ENCODE measurements at regions not wholly inside any gene's neighbourhood (a gene's known extent, or its start where the extent isn't known, plus 50 kb on each side); places are given as distances from the start of the nearest gene placed in this dataset.

DNA sequence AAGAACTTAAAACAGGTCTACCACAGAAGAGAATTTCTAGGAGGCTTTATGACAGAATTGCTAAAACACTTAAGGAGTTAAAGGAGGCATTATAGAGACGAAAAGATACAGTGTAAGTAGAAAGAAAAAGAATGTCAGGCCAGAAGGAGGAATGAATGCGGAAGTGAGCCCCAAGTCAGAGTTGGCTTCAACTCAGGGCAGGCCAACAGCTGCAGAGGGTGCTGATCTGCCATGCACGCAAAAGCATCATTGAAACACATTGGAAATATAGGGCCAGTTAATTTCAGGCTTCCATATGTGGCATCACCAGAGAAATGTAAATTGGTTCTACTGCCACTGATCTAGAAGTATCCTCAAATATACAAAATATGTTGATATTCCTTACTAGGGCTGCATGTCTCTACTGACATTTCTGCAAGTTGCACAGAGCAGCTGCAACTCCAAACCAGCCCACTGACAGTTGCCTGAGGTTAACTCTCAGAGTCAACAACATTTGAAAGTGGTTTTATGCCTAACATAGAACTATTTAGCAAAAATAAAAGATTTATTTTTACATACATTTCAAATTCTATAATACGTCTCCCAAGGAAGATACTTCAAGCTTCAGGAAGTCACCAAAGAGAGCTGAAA is 324.1 kb downstream of the C11orf87 start:
- TF ChIP-seq, protein P1, sequence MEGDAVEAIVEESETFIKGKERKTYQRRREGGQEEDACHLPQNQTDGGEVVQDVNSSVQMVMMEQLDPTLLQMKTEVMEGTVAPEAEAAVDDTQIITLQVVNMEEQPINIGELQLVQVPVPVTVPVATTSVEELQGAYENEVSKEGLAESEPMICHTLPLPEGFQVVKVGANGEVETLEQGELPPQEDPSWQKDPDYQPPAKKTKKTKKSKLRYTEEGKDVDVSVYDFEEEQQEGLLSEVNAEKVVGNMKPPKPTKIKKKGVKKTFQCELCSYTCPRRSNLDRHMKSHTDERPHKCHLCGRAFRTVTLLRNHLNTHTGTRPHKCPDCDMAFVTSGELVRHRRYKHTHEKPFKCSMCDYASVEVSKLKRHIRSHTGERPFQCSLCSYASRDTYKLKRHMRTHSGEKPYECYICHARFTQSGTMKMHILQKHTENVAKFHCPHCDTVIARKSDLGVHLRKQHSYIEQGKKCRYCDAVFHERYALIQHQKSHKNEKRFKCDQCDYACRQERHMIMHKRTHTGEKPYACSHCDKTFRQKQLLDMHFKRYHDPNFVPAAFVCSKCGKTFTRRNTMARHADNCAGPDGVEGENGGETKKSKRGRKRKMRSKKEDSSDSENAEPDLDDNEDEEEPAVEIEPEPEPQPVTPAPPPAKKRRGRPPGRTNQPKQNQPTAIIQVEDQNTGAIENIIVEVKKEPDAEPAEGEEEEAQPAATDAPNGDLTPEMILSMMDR (conservative IDR thresholded peaks at IDR 0.05; ENCODE audit: low read depth in 2 of 2): no peak
- TF ChIP-seq POLR2AphosphoS5 (IDR thresholded peaks at IDR 0.05; ENCODE audit: low read depth) (no peak), EZH2phosphoT487 (IDR thresholded peaks at IDR 0.05; ENCODE audit: unreplicated experiment) (no peak), EZH2 (IDR thresholded peaks at IDR 0.05; ENCODE audit: low read depth, unreplicated experiment) (no peak), NANOG (IDR thresholded peaks at IDR 0.05; ENCODE audit: borderline replicate concordance) (no peak), JUNB (IDR thresholded peaks at IDR 0.05; ENCODE audit: unreplicated experiment) (no peak), ZNF331 (CRISPR knock-in tag; IDR thresholded peaks at IDR 0.05; ENCODE audit: low read depth) (no peak)
- TF ChIP-seq, protein P2, sequence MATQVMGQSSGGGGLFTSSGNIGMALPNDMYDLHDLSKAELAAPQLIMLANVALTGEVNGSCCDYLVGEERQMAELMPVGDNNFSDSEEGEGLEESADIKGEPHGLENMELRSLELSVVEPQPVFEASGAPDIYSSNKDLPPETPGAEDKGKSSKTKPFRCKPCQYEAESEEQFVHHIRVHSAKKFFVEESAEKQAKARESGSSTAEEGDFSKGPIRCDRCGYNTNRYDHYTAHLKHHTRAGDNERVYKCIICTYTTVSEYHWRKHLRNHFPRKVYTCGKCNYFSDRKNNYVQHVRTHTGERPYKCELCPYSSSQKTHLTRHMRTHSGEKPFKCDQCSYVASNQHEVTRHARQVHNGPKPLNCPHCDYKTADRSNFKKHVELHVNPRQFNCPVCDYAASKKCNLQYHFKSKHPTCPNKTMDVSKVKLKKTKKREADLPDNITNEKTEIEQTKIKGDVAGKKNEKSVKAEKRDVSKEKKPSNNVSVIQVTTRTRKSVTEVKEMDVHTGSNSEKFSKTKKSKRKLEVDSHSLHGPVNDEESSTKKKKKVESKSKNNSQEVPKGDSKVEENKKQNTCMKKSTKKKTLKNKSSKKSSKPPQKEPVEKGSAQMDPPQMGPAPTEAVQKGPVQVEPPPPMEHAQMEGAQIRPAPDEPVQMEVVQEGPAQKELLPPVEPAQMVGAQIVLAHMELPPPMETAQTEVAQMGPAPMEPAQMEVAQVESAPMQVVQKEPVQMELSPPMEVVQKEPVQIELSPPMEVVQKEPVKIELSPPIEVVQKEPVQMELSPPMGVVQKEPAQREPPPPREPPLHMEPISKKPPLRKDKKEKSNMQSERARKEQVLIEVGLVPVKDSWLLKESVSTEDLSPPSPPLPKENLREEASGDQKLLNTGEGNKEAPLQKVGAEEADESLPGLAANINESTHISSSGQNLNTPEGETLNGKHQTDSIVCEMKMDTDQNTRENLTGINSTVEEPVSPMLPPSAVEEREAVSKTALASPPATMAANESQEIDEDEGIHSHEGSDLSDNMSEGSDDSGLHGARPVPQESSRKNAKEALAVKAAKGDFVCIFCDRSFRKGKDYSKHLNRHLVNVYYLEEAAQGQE (IDR thresholded peaks at IDR 0.05; ENCODE audit: unreplicated experiment): no peak
- TF ChIP-seq, protein P3, sequence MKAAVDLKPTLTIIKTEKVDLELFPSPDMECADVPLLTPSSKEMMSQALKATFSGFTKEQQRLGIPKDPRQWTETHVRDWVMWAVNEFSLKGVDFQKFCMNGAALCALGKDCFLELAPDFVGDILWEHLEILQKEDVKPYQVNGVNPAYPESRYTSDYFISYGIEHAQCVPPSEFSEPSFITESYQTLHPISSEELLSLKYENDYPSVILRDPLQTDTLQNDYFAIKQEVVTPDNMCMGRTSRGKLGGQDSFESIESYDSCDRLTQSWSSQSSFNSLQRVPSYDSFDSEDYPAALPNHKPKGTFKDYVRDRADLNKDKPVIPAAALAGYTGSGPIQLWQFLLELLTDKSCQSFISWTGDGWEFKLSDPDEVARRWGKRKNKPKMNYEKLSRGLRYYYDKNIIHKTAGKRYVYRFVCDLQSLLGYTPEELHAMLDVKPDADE (IDR thresholded peaks at IDR 0.05): no peak
